Stimulated activated CD8-positive, alpha-beta memory T cell treated with anti-CD3 and anti-CD28 coated beads, Interleukin-2, amount 100 ng/mL, for 1 hour (primary cell): ENCODE measurements at regions not wholly inside any gene's neighbourhood (a gene's known extent, or its start where the extent isn't known, plus 50 kb on each side); places are given as distances from the start of the nearest gene placed in this dataset.

ENCODE experiments used
- DNase-seq, 2 donors: peaks; one replicate each; pipeline ENCODE4 v3.0.0-alpha.2; 2020; ENCODE audit warnings: low read depth in 2 of 2

- no peak for DNase-seq
Measured at GRCh38 chr9:105828171-105828570, 133.8 kb downstream of the TMEM38B start.

GRCh38 chr9:105828596-105829213 is 134.4 kb downstream of the TMEM38B start:
- no peak for DNase-seq

- DNase-seq, result no peak
Measured at GRCh38 chr9:105830461-105830860, 136.1 kb downstream of the TMEM38B start.

GRCh38 chr9:105832096-105832710 is 137.9 kb downstream of the TMEM38B start:
- DNase-seq, result no peak

- no peak for DNase-seq
Measured at GRCh38 chr9:105833271-105833975, 139.1 kb downstream of the TMEM38B start.

GRCh38 chr9:105834404-105834803 is 140.1 kb downstream of the TMEM38B start:
- DNase-seq, result no peak

- no peak for DNase-seq
Measured at GRCh38 chr9:105835721-105836120, 141.4 kb downstream of the TMEM38B start.

- DNase-seq, result no peak
Measured at GRCh38 chr9:105836936-105837660, 142.8 kb downstream of the TMEM38B start.

- no peak for DNase-seq
Measured at GRCh38 chr9:105841562-105841961, 147.2 kb downstream of the TMEM38B start.

GRCh38 chr9:105842023-105842644 is 147.8 kb downstream of the TMEM38B start:
- no peak for DNase-seq

- DNase-seq, result no peak
Measured at GRCh38 chr9:105846825-105847224, 152.5 kb downstream of the TMEM38B start.

GRCh38 chr9:105850852-105851500 is 156.6 kb downstream of the TMEM38B start:
- DNase-seq, result no peak

GRCh38 chr9:105854026-105854782 is 159.9 kb downstream of the TMEM38B start:
- no peak for DNase-seq

- no peak for DNase-seq
Measured at GRCh38 chr9:105854783-105855724, 160.7 kb downstream of the TMEM38B start.

GRCh38 chr9:105855987-105856386 is 161.6 kb downstream of the TMEM38B start:
- DNase-seq, result no peak

GRCh38 chr9:105858006-105858690 is 163.8 kb downstream of the TMEM38B start:
- no peak for DNase-seq

- no peak for DNase-seq
Measured at GRCh38 chr9:105858877-105859276, 164.5 kb downstream of the TMEM38B start.

- no peak for DNase-seq
Measured at GRCh38 chr9:105859428-105860091, 165.2 kb downstream of the TMEM38B start.
